WTC11 (cell line): ENCODE measurements at regions not wholly inside any gene's neighbourhood (a gene's known extent, or its start where the extent isn't known, plus 50 kb on each side); places are given as distances from the start of the nearest gene placed in this dataset.

Source experiments
- ATAC-seq: fragments of 200-7000 bp; cut with Tn5 transposase; 2 replicates; pipeline ENCODE4 v1.10.0; 2021; ENCODE audit warnings: mild to moderate bottlenecking, moderate library complexity
- CTCF ChIA-PET: fragments of 300-600 bp; sonication (Branson Sonifier 250); formaldehyde crosslinking; loops from one replicate; lab custom pipeline; 2021; ENCODE audit warnings: antibody characterized with exemption; lab: Charles Lee
- POLR2A ChIA-PET: fragments of 350-600 bp; sonication (Branson Sonifier 250); formaldehyde crosslinking; loops from one replicate; lab custom pipeline; 2021; ENCODE audit warnings: antibody characterized with exemption; lab: Charles Lee
- DNase-seq: peaks from one replicate; pipeline ENCODE4 v3.0.0; 2021; ENCODE audit warnings: low spot score
- H3K27ac Mint-ChIP-seq: 2 replicates; pipeline ENCODE4 v1.8.0; 2021; ENCODE audit warnings: mixed read lengths
- H3K27me3 Mint-ChIP-seq: 2 replicates; pipeline ENCODE4 v1.8.0; 2021; ENCODE audit warnings: low read depth, mild to moderate bottlenecking, moderate library complexity, mixed read lengths
- H3K36me3 Mint-ChIP-seq: 2 replicates; pipeline ENCODE4 v1.8.0; 2021; ENCODE audit warnings: mixed read lengths
- H3K4me1 Mint-ChIP-seq: 2 replicates; pipeline ENCODE4 v1.8.0; 2022; ENCODE audit warnings: mixed read lengths
- H3K4me3 Mint-ChIP-seq: 2 replicates; pipeline ENCODE4 v1.8.0; 2021; ENCODE audit warnings: mild to moderate bottlenecking, moderate library complexity, mixed read lengths
- H3K9me3 Mint-ChIP-seq: 2 replicates; pipeline ENCODE4 v1.8.0; 2021; ENCODE audit warnings: mixed read lengths
- ATF3 ChIP-seq: sonication (generic); formaldehyde crosslinking; conservative IDR thresholded peaks from 2 replicates; pipeline ENCODE4 v1.8.1; 2022; ENCODE audit warnings: mild to moderate bottlenecking, missing genetic modification reagents
- CDX4 ChIP-seq: fragments of 250-450 bp; sonication (Bioruptor Pico); IDR thresholded peaks from 2 replicates; pipeline ENCODE4 v1.9.0; 2021; ENCODE audit warnings: moderate library complexity, mild to moderate bottlenecking, inconsistent platforms, borderline replicate concordance
- CREB1 ChIP-seq: sonication (generic); formaldehyde crosslinking; IDR thresholded peaks from 2 replicates; pipeline ENCODE4 v1.8.0; 2023; ENCODE audit warnings: mild to moderate bottlenecking, missing genetic modification reagents
- E2F1 ChIP-seq: sonication (generic); formaldehyde crosslinking; IDR thresholded peaks from 2 replicates; pipeline ENCODE4 v1.8.0; 2022; ENCODE audit warnings: mild to moderate bottlenecking, missing genetic modification reagents
- ESRRA ChIP-seq: sonication (generic); formaldehyde crosslinking; IDR thresholded peaks from 2 replicates; pipeline ENCODE4 v1.8.1; 2022; ENCODE audit warnings: mild to moderate bottlenecking, missing genetic modification reagents, borderline replicate concordance
- FOXJ3 ChIP-seq: sonication (generic); formaldehyde crosslinking; IDR thresholded peaks from 2 replicates; pipeline ENCODE4 v1.9.0; 2021; ENCODE audit warnings: missing genetic modification reagents, mild to moderate bottlenecking, borderline replicate concordance
- FOXK1 ChIP-seq: sonication (generic); formaldehyde crosslinking; IDR thresholded peaks from 2 replicates; pipeline ENCODE4 v1.8.0; 2022; ENCODE audit warnings: mild to moderate bottlenecking, moderate library complexity, missing genetic modification reagents
- GRHL2 ChIP-seq: fragments of 250-450 bp; sonication (Bioruptor Pico); IDR thresholded peaks from 2 replicates; pipeline ENCODE4 v1.8.0; 2022; ENCODE audit warnings: mild to moderate bottlenecking, moderate library complexity; ENCODE audit not compliant: insufficient replicate concordance, severe bottlenecking
- IRF1 ChIP-seq: sonication (generic); formaldehyde crosslinking; IDR thresholded peaks from 2 replicates; pipeline ENCODE4 v1.8.0; 2023; ENCODE audit warnings: missing genetic modification reagents
- JUN ChIP-seq: sonication (generic); formaldehyde crosslinking; IDR thresholded peaks from 2 replicates; pipeline ENCODE4 v1.8.0; 2023; ENCODE audit warnings: mild to moderate bottlenecking, missing genetic modification reagents
- NFATC4 ChIP-seq: fragments of 250-450 bp; sonication (Bioruptor Pico); IDR thresholded peaks from 2 replicates; pipeline ENCODE4 v1.9.0; 2021; ENCODE audit warnings: mild to moderate bottlenecking
- NR2C2 ChIP-seq: sonication (generic); formaldehyde crosslinking; IDR thresholded peaks from 2 replicates; pipeline ENCODE4 v1.8.0; 2022; ENCODE audit warnings: mild to moderate bottlenecking, missing genetic modification reagents
- PRDM15 ChIP-seq: sonication (generic); formaldehyde crosslinking; IDR thresholded peaks from 2 replicates; pipeline ENCODE4 v1.8.0; 2022; ENCODE audit warnings: missing genetic modification reagents
- RORB ChIP-seq: fragments of 250-450 bp; sonication (Bioruptor Pico); IDR thresholded peaks from 2 replicates; pipeline ENCODE4 v1.9.0; 2021; ENCODE audit warnings: mild to moderate bottlenecking
- SMAD4 ChIP-seq: sonication (generic); formaldehyde crosslinking; IDR thresholded peaks from 2 replicates; pipeline ENCODE4 v1.8.0; 2022; ENCODE audit warnings: mild to moderate bottlenecking, missing genetic modification reagents
- TEAD4 ChIP-seq: sonication (generic); formaldehyde crosslinking; IDR thresholded peaks from 2 replicates; pipeline ENCODE4 v1.8.0; 2022; ENCODE audit warnings: mild to moderate bottlenecking, missing genetic modification reagents
- USF1 ChIP-seq: sonication (generic); formaldehyde crosslinking; IDR thresholded peaks from 2 replicates; pipeline ENCODE4 v1.8.0; 2022; ENCODE audit warnings: mild to moderate bottlenecking, missing genetic modification reagents
- ZMAT4 ChIP-seq: fragments of 250-450 bp; sonication (Bioruptor Pico); IDR thresholded peaks from 2 replicates; pipeline ENCODE4 v1.9.0; 2021; ENCODE audit warnings: mild to moderate bottlenecking
- ZNF512 ChIP-seq: sonication (generic); formaldehyde crosslinking; IDR thresholded peaks from 2 replicates; pipeline ENCODE4 v1.8.1; 2022; ENCODE audit warnings: missing genetic modification reagents, borderline replicate concordance
- ZNF671 ChIP-seq: fragments of 250-450 bp; sonication (Bioruptor Pico); IDR thresholded peaks from 2 replicates; pipeline ENCODE4 v1.8.0; 2021; ENCODE audit warnings: mild to moderate bottlenecking

GRCh38 chr22:48334971-48335370, 1492.7 kb downstream of the BRD1 start:
- H3K27me3 Mint-ChIP-seq, result peaks cover 4% of the 10 kb centered on the region
- no peak overlapping the region for H3K27ac Mint-ChIP-seq
- ChIA-PET CTCF (no interaction called here), POLR2A (no interaction called here)
- no peak for TF ChIP-seq CDX4 (CRISPR knock-in tag)
- TF ChIP-seq IRF1, result no peak
- TF ChIP-seq USF1 (CRISPR knock-in tag), result no peak
- TF ChIP-seq, all 79 proteins: peak for 0
- Mint-ChIP-seq H3K36me3 (no peaks in the 10 kb centered on the region), H3K4me3 (no peak overlapping the region), H3K4me1 (peaks cover 10% of the 10 kb centered on the region), H3K9me3 (peaks cover 6% of the 10 kb centered on the region)
- DNase-seq, result no peak
- ATAC-seq, result no peak

GRCh38 chr22:48333816-48334735, 1493.6 kb downstream of the BRD1 start:
- ChIA-PET CTCF (no interaction called here), POLR2A (no interaction called here)
- ATAC-seq (no peak), DNase-seq (no peak)
- peaks cover 2% of the 10 kb centered on the region for H3K4me1 Mint-ChIP-seq
- peaks cover 7% of the 10 kb centered on the region for H3K36me3 Mint-ChIP-seq
- TF ChIP-seq RORB (CRISPR knock-in tag) (no peak), SMAD4 (CRISPR knock-in tag) (no peak), CREB1 (CRISPR knock-in tag) (no peak), ZNF512 (CRISPR knock-in tag) (no peak), TEAD4 (CRISPR knock-in tag) (no peak), JUN (CRISPR knock-in tag) (no peak)
- H3K27me3 Mint-ChIP-seq, result peaks cover 5% of the 10 kb centered on the region; the same call in 1 of the 2 replicates
- no peak overlapping the region for H3K27ac Mint-ChIP-seq
- no peak overlapping the region for H3K4me3 Mint-ChIP-seq
- peaks cover 15% of the 10 kb centered on the region for H3K9me3 Mint-ChIP-seq

- no peak overlapping the region for H3K27ac Mint-ChIP-seq
- H3K27me3 Mint-ChIP-seq, result peaks cover 5% of the 10 kb centered on the region; the same call in 1 of the 2 replicates
- H3K36me3 Mint-ChIP-seq, result peaks cover 12% of the 10 kb centered on the region
- no peaks in the 10 kb centered on the region for H3K4me1 Mint-ChIP-seq
- CTCF ChIA-PET, result no interaction called here
- POLR2A ChIA-PET, result no interaction called here
- ATAC-seq (no peak), DNase-seq (no peak)
- no peak overlapping the region for H3K4me3 Mint-ChIP-seq
- H3K9me3 Mint-ChIP-seq, result peaks cover 22% of the 10 kb centered on the region
- TF ChIP-seq PRDM15 (CRISPR knock-in tag) (no peak), ZMAT4 (no peak), FOXJ3 (CRISPR knock-in tag) (no peak), RORB (CRISPR knock-in tag) (no peak), E2F1 (CRISPR knock-in tag) (no peak), NR2C2 (CRISPR knock-in tag) (no peak), NFATC4 (CRISPR knock-in tag) (no peak), GRHL2 (CRISPR knock-in tag) (no peak), FOXK1 (CRISPR knock-in tag) (no peak), ZNF671 (no peak), ATF3 (no peak), ESRRA (CRISPR knock-in tag) (no peak)
Measured at GRCh38 chr22:48333323-48333763, 1494.3 kb downstream of the BRD1 start.
